Mucosa of descending colon (tissue), 3 donors: ENCODE measurements at regions not wholly inside any gene's neighbourhood (a gene's known extent, or its start where the extent isn't known, plus 50 kb on each side); places are given as distances from the start of the nearest gene placed in this dataset.

Experiments
- ATAC-seq: fragments of 200-7000 bp; cut with Tn5 transposase; one replicate; pipeline ENCODE4 v1.9.1; 2020; ENCODE audit warnings: mild to moderate bottlenecking, moderate library complexity
- DNase-seq, 3 donors: peaks; one replicate each; pipeline ENCODE4 v3.0.0-alpha.2; 2020
- H3K36me3 ChIP-seq: fragments of 200-600 bp; one replicate; pipeline ENCODE4 v1.8.0; 2021; ENCODE audit warnings: low read depth, mild to moderate bottlenecking
- H3K4me1 ChIP-seq: fragments of 200-600 bp; one replicate; pipeline ENCODE4 v1.8.0; 2021; ENCODE audit warnings: low read depth, mild to moderate bottlenecking
- H3K4me3 ChIP-seq: fragments of 200-600 bp; one replicate; pipeline ENCODE4 v1.8.0; 2021; ENCODE audit warnings: mild to moderate bottlenecking
- H3K9me3 ChIP-seq: fragments of 200-600 bp; one replicate; pipeline ENCODE4 v1.8.0; 2021; ENCODE audit warnings: mild to moderate bottlenecking
- CTCF ChIP-seq: fragments of 200-600 bp; IDR thresholded peaks from one replicate; pipeline ENCODE4 v1.8.0; 2022; ENCODE audit warnings: antibody characterized with exemption, mild to moderate bottlenecking
- intact Hi-C, 2 donors: fragments of 100-400 bp; cut with DNase I in 1 of 2; cut with micrococcal nuclease in 1 of 2; formaldehyde crosslinking; loops; one replicate each; pipeline versions ENCODE4 v1.11.0 to v1.11.1; 2022; cut with DNase I, micrococcal nuclease
- donor health status: DM: no; HTN: no; CAD: no; lungs with moderate emphysema.
- donor health status: DM: no; HTN: no; CAD: no.
- donor health status: DM: no; HTN: yes; CAD: no.

DNA sequence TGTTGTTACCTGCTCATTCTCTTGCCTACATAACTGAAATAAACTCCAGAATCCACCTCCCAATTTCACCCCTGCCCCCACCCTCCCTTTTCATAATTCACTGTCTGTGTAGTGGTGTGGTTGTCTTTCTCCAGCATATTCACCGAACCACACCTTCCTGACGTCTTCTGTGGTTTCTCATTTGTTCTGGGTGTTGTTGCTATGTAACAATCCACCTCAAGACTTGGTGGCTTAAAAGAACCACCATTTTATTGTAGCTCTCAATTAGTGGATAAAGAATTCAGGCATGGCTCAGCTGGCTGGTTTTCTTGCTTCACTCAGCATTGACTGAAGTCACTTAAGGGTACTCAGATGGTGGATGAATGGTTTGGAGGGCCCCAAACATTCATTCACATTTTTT lies 229.8 kb downstream of the MAF start:
- no peak for TF ChIP-seq CTCF
- intact Hi-C loops: no loop called here
- Histone ChIP-seq H3K4me1 (no peaks in the 10 kb centered on the region), H3K9me3 (no peaks in the 10 kb centered on the region), H3K36me3 (no peaks in the 10 kb centered on the region), H3K4me3 (no peak overlapping the region)
- DNase-seq (no peak), ATAC-seq (no peak)

DNA sequence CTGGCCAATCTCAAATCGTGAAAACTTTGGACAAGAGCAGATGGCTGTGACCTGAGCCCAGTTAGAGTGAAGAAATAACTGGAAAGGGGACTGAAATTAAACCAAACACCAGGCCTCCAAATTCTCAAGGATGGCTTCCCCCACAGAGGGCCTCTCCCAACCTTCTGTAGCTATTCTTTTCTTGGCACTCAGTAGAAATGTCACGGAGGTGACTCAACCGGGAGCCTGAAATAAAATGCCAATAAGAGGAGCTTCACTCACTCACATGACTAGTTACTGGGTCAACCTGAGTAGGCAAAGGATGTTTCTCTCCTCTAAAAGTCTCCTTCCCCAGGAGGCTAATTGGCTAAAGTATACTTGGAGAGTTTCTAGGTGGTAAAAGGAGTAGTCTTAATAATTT lies 230.7 kb downstream of the MAF start:
- Histone ChIP-seq H3K9me3 (no peaks in the 10 kb centered on the region), H3K4me1 (no peaks in the 10 kb centered on the region), H3K36me3 (no peaks in the 10 kb centered on the region), H3K4me3 (no peak overlapping the region)
- no peak for TF ChIP-seq CTCF
- intact Hi-C loops: no loop called here
- no peak for DNase-seq
- no peak for ATAC-seq

DNA sequence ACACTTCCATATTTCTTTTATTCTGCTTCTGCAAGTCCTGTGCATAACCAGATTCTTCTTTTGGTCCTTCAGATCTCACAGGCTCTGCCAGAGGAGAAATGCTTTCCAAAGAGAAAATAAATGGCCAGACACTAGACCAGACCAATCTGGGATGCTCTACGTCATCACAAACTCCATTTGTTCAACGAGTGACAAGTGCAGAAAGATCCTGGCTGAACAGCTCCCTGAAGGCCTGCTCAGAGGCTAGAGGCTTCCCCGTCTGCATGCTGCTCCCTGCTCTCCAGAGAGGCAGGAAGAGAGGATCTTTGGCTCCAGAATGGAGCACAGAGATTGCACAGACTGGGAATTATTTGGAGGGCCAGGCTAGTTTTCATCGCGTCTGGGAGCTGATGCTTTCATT lies 232.7 kb downstream of the MAF start:
- H3K36me3 ChIP-seq: no peaks in the 10 kb centered on the region
- intact Hi-C loops: no loop called here
- ATAC-seq: no peak
- H3K4me3 ChIP-seq: no peak overlapping the region
- no peak for TF ChIP-seq CTCF
- H3K9me3 ChIP-seq: no peaks in the 10 kb centered on the region
- DNase-seq: no peak
- H3K4me1 ChIP-seq: no peaks in the 10 kb centered on the region

GRCh38 chr16:79366635-79367034 lies 233.9 kb downstream of the MAF start:
- DNase-seq: no peak
- no peaks in the 10 kb centered on the region for H3K4me1 ChIP-seq
- intact Hi-C loops: no loop called here
- no peaks in the 10 kb centered on the region for H3K36me3 ChIP-seq
- ATAC-seq: no peak
- H3K4me3 ChIP-seq: no peak overlapping the region
- TF ChIP-seq CTCF: no peak
- H3K9me3 ChIP-seq: no peaks in the 10 kb centered on the region

DNA sequence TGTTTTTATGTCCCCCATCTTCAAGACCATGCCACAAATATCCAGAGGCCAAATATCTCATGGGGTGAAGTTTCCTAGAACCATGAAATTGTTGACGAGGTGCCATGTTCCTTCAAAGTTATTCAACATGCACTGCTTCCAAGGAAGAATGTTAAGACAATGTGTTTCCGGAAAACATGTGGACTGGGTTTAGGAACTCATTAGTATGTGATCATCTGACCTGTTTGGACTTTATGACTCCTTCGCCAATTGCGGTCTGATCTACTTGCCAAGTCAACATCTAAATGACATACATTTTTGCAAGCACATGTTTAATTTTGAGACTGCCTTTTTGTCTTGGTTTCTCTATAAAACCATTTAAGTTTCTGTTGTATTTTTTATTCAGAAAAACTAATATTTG lies 234.8 kb downstream of the MAF start:
- Histone ChIP-seq H3K4me3 (no peak overlapping the region), H3K4me1 (no peaks in the 10 kb centered on the region), H3K36me3 (no peaks in the 10 kb centered on the region), H3K9me3 (no peaks in the 10 kb centered on the region)
- TF ChIP-seq CTCF: no peak
- intact Hi-C loops: no loop called here
- ATAC-seq (no peak), DNase-seq (no peak)

- no peak for TF ChIP-seq CTCF
Observed at GRCh38 chr16:79363484-79363883, 237.1 kb downstream of the MAF start.

More at GRCh38 chr16:79363484-79363883, 237.1 kb downstream of the MAF start:
- ATAC-seq (no peak), DNase-seq (no peak)
- Histone ChIP-seq H3K4me3 (no peak overlapping the region), H3K36me3 (no peaks in the 10 kb centered on the region), H3K9me3 (no peaks in the 10 kb centered on the region), H3K4me1 (no peaks in the 10 kb centered on the region)
- intact Hi-C loops: no loop called here
